ENCODE measurements at regions not wholly inside any gene's neighbourhood (a gene's known extent, or its start where the extent isn't known, plus 50 kb on each side); places are given as distances from the start of the nearest gene placed in this dataset.

DNA sequence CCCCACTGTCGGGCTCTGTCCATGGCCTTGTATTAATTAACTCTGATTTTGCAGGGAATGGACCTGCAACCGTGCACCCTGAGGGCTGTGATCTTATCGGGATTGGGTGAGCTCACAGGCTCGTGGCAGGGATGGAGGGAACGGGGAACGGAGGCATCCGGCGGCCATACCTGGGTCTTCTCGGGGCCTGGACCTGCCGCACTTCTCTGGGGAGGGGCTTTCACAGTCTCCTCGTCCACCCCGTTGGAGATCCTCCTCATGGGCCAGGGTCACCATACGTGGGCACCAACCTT, 57.5 kb upstream of the SHH start:
- no peak overlapping the region for H4K91ac ChIP-seq (ENCODE audit: insufficient read depth, low read depth, low read length)
- H2BK120ac ChIP-seq (ENCODE audit: low read depth, low read length): no peak overlapping the region
- H2AK9ac ChIP-seq (replicated peaks; ENCODE audit: low read depth, low read length, poor library complexity): no peak overlapping the region
- no peak overlapping the region for H3K56ac ChIP-seq (ENCODE audit: extremely low read depth, insufficient read depth, low read length)
- H4K20me1 ChIP-seq (ENCODE audit: insufficient read depth, low read length): no peaks in the 10 kb centered on the region
- no TSS peak for BruUV-seq (replicated peaks)
- peaks cover 11% of the 10 kb centered on the region; the same call in 1 of the 2 replicates for H3K9me3 ChIP-seq (ENCODE audit: control insufficient read depth, insufficient read depth, low read length)
- H2AFZ ChIP-seq (replicated peaks; ENCODE audit: low read length, poor library complexity): no peak overlapping the region
- intact Hi-C loops (cut with micrococcal nuclease) (no loop called here), dilution Hi-C loops (cut with HindIII; ENCODE audit: low sequenced_read_pairs, unreplicated experiment) (no loop called here), in situ Hi-C loops (cut with MboI; ENCODE audit: low sequenced_read_pairs) (no loop called here)
- no peak overlapping the region for H4K8ac ChIP-seq (ENCODE audit: low read depth in 2 of 2, low read length in 2 of 2)
- H3K4me2 ChIP-seq (ENCODE audit: low read depth, low read length): no peak overlapping the region
- H3K4ac ChIP-seq (ENCODE audit: low read depth, low read length): no peak overlapping the region
- H2BK20ac ChIP-seq (ENCODE audit: low read depth, low read length): no peak overlapping the region
- H3K36me3 ChIP-seq (ENCODE audit: control insufficient read depth, insufficient read depth, low read length): no peaks in the 10 kb centered on the region
- H3K27me3 ChIP-seq (ENCODE audit: control insufficient read depth, insufficient read depth, low read length): no peaks in the 10 kb centered on the region
- H4K5ac ChIP-seq (ENCODE audit: low read depth, low read length): no peak overlapping the region
- no peak overlapping the region for H2AK5ac ChIP-seq (ENCODE audit: low read depth, low read length)
- no peak overlapping the region for H3K23ac ChIP-seq (ENCODE audit: low read depth, low read length)
- H2BK15ac ChIP-seq (ENCODE audit: low read depth, low read length): no peak overlapping the region
- H3K27ac ChIP-seq (ENCODE audit: insufficient read depth, low read length): no peak overlapping the region
- ChIA-PET POLR2A (ENCODE audit: unreplicated experiment) (no interaction called here), CTCF (no interaction called here)
- H3K14ac ChIP-seq (replicated peaks; ENCODE audit: low read depth, low read length): no peak overlapping the region
- DNase-seq (no peak), ATAC-seq (ENCODE audit: low read depth) (no peak)
- H3K18ac ChIP-seq (ENCODE audit: low read depth, low read length): no peak overlapping the region
- H3K79me1 ChIP-seq (ENCODE audit: low read depth in 1 of 2, low read length in 2 of 2): no peaks in the 10 kb centered on the region
- TF ChIP-seq RFX5 (IDR thresholded peaks at IDR 0.05; ENCODE audit: low read depth, low read length): no peak
- TF ChIP-seq, protein P1, sequence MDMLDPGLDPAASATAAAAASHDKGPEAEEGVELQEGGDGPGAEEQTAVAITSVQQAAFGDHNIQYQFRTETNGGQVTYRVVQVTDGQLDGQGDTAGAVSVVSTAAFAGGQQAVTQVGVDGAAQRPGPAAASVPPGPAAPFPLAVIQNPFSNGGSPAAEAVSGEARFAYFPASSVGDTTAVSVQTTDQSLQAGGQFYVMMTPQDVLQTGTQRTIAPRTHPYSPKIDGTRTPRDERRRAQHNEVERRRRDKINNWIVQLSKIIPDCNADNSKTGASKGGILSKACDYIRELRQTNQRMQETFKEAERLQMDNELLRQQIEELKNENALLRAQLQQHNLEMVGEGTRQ (IDR thresholded peaks at IDR 0.05; ENCODE audit: low read depth, low read length): no peak
- no peak for TF ChIP-seq MAZ (IDR thresholded peaks at IDR 0.05; ENCODE audit: borderline replicate concordance, low read depth, low read length)
- no peak for TF ChIP-seq FOS (IDR thresholded peaks at IDR 0.05; ENCODE audit: low read depth, low read length)
- TF ChIP-seq CEBPB (IDR thresholded peaks at IDR 0.05; ENCODE audit: low read depth, low read length): no peak
- TF ChIP-seq, protein P2, sequence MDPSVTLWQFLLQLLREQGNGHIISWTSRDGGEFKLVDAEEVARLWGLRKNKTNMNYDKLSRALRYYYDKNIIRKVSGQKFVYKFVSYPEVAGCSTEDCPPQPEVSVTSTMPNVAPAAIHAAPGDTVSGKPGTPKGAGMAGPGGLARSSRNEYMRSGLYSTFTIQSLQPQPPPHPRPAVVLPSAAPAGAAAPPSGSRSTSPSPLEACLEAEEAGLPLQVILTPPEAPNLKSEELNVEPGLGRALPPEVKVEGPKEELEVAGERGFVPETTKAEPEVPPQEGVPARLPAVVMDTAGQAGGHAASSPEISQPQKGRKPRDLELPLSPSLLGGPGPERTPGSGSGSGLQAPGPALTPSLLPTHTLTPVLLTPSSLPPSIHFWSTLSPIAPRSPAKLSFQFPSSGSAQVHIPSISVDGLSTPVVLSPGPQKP (IDR thresholded peaks at IDR 0.05; ENCODE audit: borderline replicate concordance, low read depth, low read length): no peak
- TF ChIP-seq CHD1 (IDR thresholded peaks at IDR 0.05; ENCODE audit: low read depth, low read length): no peak
- no peak for TF ChIP-seq MXI1 (IDR thresholded peaks at IDR 0.05; ENCODE audit: borderline replicate concordance, low read depth, low read length)
- no peak overlapping the region for H3K4me3 ChIP-seq (ENCODE audit: insufficient read depth, low read depth, low read length)
- no CpG with 5 or more reads among the region's 13 CpGs for WGBS, 2 experiments (ENCODE audit: extremely low coverage in 2 of 2, insufficient read length in 1 of 2)
- H3K4me1 ChIP-seq (ENCODE audit: control insufficient read depth, insufficient read depth, low read length): no peaks in the 10 kb centered on the region
- H2BK5ac ChIP-seq (ENCODE audit: low read depth, low read length, poor library complexity, severe bottlenecking): no peak overlapping the region
- no peaks in the 10 kb centered on the region for H3K9me1 ChIP-seq (ENCODE audit: insufficient read depth, low read length)
- H3K9ac ChIP-seq (ENCODE audit: low read depth, low read length): no peak overlapping the region
